GM12872 (cell line): ENCODE measurements at regions not wholly inside any gene's neighbourhood (a gene's known extent, or its start where the extent isn't known, plus 50 kb on each side); places are given as distances from the start of the nearest gene placed in this dataset.

Experiments
- TF ChIP-seq, protein P1 (sequence below): IDR thresholded peaks from 3 replicates; pipeline ENCODE4 v1.5.1; 2011; ENCODE audit warnings: low read depth, mild to moderate bottlenecking, low read length, moderate library complexity; ENCODE audit not compliant: insufficient read depth

DNA sequence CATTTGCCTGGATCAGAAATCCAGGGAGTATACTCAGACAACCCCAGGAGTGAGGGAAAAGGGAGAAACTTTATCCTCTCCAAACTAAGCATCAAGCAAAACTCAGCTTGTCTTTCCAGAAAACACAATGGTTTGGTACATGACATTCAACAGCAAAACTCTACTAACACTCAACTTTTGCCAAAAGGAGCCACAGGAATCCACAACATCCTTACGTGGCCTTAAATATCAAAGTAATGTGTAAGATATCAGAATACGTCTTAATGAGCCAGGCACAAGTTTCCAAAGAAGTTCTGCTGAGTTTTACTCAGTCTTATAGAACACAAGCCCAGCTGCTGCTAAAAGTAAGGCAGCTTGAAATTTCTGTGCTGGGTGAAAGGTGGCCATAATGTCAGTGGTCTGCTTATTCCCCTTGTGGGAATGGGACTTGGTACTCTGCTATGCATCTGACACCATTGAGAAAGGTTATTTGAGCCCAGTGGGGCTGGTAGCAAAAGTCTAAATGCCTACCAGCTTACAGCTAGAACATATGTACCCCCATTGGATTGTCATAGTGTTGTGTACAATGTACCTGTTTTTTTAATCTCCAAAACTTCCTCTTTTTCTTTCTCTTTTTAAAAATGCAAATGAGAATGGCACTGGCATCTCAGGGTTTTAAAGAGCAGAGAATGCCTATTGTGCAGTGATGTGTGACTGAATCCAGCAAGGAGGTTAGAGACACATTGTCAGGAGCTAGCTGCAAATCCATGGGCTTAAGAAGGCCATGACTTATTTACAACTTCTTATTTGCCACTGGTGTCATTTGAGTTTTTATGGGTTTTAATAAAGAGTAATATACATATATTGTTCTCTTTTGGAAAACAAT, 62.0 kb upstream of the ST6GALNAC3 start:
- TF ChIP-seq, protein P1, sequence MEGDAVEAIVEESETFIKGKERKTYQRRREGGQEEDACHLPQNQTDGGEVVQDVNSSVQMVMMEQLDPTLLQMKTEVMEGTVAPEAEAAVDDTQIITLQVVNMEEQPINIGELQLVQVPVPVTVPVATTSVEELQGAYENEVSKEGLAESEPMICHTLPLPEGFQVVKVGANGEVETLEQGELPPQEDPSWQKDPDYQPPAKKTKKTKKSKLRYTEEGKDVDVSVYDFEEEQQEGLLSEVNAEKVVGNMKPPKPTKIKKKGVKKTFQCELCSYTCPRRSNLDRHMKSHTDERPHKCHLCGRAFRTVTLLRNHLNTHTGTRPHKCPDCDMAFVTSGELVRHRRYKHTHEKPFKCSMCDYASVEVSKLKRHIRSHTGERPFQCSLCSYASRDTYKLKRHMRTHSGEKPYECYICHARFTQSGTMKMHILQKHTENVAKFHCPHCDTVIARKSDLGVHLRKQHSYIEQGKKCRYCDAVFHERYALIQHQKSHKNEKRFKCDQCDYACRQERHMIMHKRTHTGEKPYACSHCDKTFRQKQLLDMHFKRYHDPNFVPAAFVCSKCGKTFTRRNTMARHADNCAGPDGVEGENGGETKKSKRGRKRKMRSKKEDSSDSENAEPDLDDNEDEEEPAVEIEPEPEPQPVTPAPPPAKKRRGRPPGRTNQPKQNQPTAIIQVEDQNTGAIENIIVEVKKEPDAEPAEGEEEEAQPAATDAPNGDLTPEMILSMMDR = no peak

DNA sequence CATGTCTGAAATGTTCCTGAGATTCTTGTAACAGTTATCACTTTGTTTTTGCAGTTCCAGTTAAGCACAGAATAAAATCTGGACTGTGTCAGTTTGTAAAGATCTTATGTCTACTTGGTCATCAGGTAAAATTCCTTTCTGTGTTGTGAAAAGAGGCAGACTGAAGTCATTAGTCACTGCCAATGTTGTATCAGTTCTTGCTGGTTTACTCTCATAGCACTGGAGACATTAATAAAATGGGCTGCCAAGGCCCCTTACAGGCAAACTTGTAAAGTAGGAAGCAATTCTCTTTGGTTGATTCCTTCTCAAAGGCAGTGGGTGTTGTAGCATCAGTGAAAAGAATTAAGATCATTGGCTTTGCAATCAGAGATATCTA, 61.4 kb upstream of the ST6GALNAC3 start:
- TF ChIP-seq, protein P1 = no peak

DNA sequence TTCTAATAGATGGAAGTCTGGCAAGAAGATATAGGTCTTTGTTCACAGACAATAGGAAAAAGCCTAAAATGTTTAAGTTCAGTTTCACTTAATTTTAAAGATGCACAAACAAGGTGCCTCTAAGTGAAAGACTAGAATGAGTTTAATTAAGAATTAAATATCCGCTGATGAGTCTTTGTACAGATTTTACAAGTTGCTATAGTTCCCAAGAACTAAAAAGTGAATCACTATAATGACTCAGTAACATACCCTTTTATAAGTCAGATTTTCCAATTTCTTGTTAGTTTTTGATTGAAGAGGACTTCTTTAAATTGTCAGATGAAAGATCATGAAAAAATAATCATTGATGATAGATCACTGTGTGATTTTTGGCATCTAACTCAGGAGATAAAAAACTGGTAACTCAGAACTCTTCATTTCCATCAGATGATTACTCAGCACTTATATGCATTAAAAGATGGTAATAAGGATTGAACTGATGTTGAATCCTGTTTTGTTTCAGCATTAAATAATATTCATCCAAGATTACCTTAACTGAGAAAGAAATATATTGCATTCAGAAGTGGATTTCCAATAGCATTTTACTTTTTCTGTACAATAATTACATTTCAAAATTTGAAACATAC, 59.0 kb upstream of the ST6GALNAC3 start:
- TF ChIP-seq, protein P1 = no peak

DNA sequence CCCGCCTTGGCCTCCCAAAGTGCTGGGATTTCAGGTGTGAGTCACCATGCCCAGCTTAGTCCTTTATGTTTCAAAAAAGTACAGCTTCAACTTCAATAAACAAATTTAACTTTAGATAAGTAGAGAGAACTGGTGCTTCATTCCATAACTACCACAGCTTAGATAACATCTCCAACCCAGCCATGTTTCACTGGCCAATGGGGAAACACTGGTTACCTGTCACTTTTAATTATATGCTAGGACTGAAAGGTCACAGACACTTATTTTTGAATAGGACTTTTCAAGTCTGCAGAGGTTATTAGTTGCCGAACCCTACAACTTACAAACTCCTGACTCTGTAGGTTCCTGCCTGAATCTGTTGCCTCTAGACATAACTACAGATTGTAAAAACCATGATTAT, 56.5 kb upstream of the ST6GALNAC3 start:
- TF ChIP-seq, protein P1 = no peak

DNA sequence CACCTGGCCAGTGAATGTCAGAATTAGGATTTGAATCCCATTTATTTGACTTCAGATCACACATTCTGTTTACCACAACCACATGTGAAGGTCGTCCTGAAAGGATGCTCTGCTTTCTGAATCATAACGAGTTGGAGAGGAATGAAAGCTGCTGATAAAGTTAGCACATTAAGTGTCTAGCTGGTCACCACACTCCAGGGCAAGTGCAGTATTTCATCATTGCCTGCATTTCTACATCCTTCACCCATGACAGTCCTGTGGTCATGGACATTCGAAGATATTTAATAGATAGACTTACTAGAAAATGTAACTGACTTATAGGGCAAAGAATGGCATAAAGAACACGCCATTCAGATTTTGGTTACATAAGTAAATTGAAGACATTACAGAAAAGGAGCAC, 52.7 kb upstream of the ST6GALNAC3 start:
- TF ChIP-seq, protein P1 = no peak

DNA sequence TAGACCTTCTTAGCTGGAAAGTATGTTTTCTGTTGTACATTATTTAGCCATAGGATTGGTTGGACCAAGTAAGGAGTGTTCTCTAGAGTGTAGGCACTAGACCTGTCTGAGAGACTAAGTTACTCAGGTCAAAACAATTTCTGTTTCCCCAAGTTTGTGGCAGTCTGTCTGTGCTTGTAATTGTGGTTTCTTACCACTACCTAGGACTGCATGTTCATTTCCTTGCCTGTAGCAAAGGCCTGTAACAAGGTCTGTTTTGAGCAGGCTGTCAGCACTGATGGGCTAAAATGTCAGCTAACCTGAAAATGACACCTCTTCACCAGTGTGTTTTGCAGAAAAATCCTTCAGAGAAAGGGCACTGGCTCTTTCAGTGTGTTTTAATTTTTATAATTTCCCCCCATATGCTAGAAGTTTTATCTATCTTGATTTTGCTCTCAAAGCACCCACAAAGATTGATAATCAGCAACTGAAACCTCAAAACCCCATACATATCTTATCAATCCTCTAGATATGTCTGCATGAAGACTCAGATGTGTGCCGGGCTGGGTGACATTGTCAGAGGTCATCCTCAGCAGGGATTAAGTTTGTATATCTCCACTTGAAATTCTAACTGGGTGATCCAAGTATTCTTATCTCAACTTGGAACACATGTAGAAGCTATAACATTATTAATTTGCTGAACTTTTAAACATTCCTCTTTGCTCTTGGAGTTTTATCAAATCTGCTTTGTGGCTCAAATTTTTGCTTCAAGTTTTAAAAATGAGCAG, 50.7 kb upstream of the ST6GALNAC3 start:
- TF ChIP-seq, protein P1 = no peak
